Mammary epithelial cell (primary cell): ENCODE measurements at regions not wholly inside any gene's neighbourhood (a gene's known extent, or its start where the extent isn't known, plus 50 kb on each side); places are given as distances from the start of the nearest gene placed in this dataset.

ENCODE experiments used
- EZH2 ChIP-seq: IDR thresholded peaks from 2 replicates; pipeline ENCODE4 v1.6.1; 2012; ENCODE audit warnings: low read length, inconsistent platforms, borderline replicate concordance
- TF ChIP-seq, protein P1 (sequence below), 2 donors: IDR thresholded peaks in 1 of 2; conservative IDR thresholded peaks in 1 of 2; 2 replicates each; pipeline ENCODE4 v1.5.1; 2011 to 2012; ENCODE audit warnings: inconsistent platforms in 2 of 2, low read length in 2 of 2, mild to moderate bottlenecking in 2 of 2, control low read depth in 1 of 2, low read depth in 1 of 2; ENCODE audit not compliant: insufficient read depth in 1 of 2; ENCODE audit errors: extremely low read depth in 1 of 2

- TF ChIP-seq, protein P1, sequence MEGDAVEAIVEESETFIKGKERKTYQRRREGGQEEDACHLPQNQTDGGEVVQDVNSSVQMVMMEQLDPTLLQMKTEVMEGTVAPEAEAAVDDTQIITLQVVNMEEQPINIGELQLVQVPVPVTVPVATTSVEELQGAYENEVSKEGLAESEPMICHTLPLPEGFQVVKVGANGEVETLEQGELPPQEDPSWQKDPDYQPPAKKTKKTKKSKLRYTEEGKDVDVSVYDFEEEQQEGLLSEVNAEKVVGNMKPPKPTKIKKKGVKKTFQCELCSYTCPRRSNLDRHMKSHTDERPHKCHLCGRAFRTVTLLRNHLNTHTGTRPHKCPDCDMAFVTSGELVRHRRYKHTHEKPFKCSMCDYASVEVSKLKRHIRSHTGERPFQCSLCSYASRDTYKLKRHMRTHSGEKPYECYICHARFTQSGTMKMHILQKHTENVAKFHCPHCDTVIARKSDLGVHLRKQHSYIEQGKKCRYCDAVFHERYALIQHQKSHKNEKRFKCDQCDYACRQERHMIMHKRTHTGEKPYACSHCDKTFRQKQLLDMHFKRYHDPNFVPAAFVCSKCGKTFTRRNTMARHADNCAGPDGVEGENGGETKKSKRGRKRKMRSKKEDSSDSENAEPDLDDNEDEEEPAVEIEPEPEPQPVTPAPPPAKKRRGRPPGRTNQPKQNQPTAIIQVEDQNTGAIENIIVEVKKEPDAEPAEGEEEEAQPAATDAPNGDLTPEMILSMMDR (conservative IDR thresholded peaks at IDR 0.05 in 1 of 2, IDR thresholded peaks at IDR 0.05 in 1 of 2; ENCODE audit: extremely low read depth in 1 of 2, insufficient read depth in 1 of 2, low read depth in 1 of 2, low read length in 2 of 2) = no peak
- TF ChIP-seq EZH2 = no peak
Measured at GRCh38 chr20:43803276-43803675, 76.5 kb upstream of the GTSF1L start.
